Stimulated activated memory B cell treated with anti-CD40 and anti-IgM and Interleukin-4, amounts not matched to agents 10 μg/mL and 1 μg/mL and 100 μg/mL, for 72 hours (primary cell): ENCODE measurements at regions not wholly inside any gene's neighbourhood (a gene's known extent, or its start where the extent isn't known, plus 50 kb on each side); places are given as distances from the start of the nearest gene placed in this dataset.

Experiments
- ATAC-seq: fragments of 150-1000 bp; cut with Tn5 transposase; 2 replicates; pipeline ENCODE4 v1.10.0; 2021
- H3K27ac Mint-ChIP-seq: one replicate; pipeline ENCODE4 v1.8.0; 2022; ENCODE audit warnings: mild to moderate bottlenecking, mixed read lengths
- H3K27me3 Mint-ChIP-seq: one replicate; pipeline ENCODE4 v1.8.0; 2022; ENCODE audit warnings: mixed read lengths
- H3K36me3 Mint-ChIP-seq: one replicate; pipeline ENCODE4 v1.8.0; 2022; ENCODE audit warnings: mixed read lengths
- H3K4me1 Mint-ChIP-seq: one replicate; pipeline ENCODE4 v1.8.0; 2022; ENCODE audit warnings: mixed read lengths
- H3K4me3 Mint-ChIP-seq: one replicate; pipeline ENCODE4 v1.8.0; 2022; ENCODE audit warnings: mild to moderate bottlenecking, moderate library complexity, mixed read lengths
- H3K9me3 Mint-ChIP-seq: one replicate; pipeline ENCODE4 v1.8.0; 2022; ENCODE audit warnings: mixed read lengths

DNA sequence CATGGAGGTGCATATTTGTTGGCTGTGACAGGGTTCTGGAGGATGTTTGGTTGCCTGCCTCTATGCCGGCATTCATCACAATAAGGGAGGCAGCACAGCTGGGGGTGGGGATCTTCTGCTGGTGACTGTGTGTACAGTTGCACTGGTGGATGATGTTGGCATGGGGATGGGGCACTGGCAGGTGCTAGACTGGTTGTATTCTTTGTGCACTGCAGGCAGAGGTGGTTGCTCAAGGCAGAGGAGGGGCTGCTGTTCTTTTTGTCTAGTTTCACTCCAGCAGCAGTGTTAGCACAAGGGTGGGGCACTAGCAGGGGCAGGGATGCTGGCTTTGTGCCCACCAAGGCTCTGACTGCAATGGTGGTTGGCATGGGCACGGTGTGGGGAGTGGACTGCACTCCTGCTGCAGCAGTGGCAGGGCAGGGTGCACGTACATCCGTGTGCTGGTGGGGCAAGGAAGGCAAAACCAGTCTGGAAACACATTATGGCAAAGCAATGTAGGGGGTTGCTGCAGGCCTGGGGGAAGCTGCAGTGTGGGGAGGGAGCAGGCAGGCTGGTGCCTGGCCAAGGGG is 69.3 kb downstream of the ISOC1 start:
- peaks cover 27% of the 10 kb centered on the region for H3K36me3 Mint-ChIP-seq
- H3K9me3 Mint-ChIP-seq = peaks cover 20% of the 10 kb centered on the region
- no peak for ATAC-seq
- no peaks in the 10 kb centered on the region for H3K4me1 Mint-ChIP-seq
- no peak overlapping the region for H3K27ac Mint-ChIP-seq
- no peaks in the 10 kb centered on the region for H3K27me3 Mint-ChIP-seq
- no peak overlapping the region for H3K4me3 Mint-ChIP-seq

DNA sequence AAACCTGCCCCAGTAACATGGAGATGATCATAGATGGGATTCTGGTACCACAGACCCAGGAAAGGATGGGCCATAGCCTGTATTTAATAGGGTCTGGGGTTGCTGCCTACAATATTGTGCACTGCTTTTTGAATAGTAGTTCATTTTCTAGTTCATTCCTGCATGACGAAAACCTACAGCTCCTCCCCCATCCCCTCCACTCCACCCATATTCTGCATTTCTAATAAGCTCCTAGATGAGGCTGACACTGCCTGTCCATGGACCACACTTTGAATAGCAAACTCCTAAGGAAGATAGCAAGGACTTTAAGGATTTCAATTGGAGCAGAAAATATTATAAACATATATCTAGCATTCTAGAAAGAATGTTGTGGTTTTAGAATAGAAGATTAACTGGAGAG is 75.5 kb downstream of the ISOC1 start:
- H3K27ac Mint-ChIP-seq = no peak overlapping the region
- no peaks in the 10 kb centered on the region for H3K36me3 Mint-ChIP-seq
- no peaks in the 10 kb centered on the region for H3K9me3 Mint-ChIP-seq
- no peaks in the 10 kb centered on the region for H3K4me1 Mint-ChIP-seq
- H3K27me3 Mint-ChIP-seq = no peaks in the 10 kb centered on the region
- ATAC-seq = no peak
- no peak overlapping the region for H3K4me3 Mint-ChIP-seq

GRCh38 chr5:129171194-129171944 is 76.8 kb downstream of the ISOC1 start:
- Mint-ChIP-seq H3K4me1 (no peaks in the 10 kb centered on the region), H3K9me3 (no peaks in the 10 kb centered on the region), H3K4me3 (no peak overlapping the region), H3K27ac (no peak overlapping the region), H3K36me3 (no peaks in the 10 kb centered on the region), H3K27me3 (no peaks in the 10 kb centered on the region)
- no peak for ATAC-seq

DNA sequence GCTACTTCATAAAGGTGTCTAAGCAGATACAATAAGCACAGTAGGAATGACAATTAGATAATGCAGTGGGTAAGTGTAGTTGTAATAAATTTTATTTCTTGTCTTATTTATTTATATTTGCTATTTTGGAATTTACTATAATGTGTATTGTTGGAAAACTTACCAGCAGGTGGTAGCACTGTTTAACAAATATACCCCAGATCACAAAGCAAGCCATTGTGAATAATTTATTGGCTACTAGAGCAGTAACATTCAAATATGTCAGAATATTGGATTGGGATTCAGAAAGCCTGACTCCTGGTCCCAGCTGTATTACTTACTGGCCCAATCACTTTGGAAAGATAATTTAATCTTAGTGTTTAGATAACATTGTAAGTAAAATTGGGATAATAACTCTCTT is 78.0 kb downstream of the ISOC1 start:
- no peaks in the 10 kb centered on the region for H3K4me1 Mint-ChIP-seq
- H3K4me3 Mint-ChIP-seq = no peak overlapping the region
- no peaks in the 10 kb centered on the region for H3K36me3 Mint-ChIP-seq
- no peak overlapping the region for H3K27ac Mint-ChIP-seq
- ATAC-seq = no peak
- H3K9me3 Mint-ChIP-seq = no peaks in the 10 kb centered on the region
- H3K27me3 Mint-ChIP-seq = no peaks in the 10 kb centered on the region

DNA sequence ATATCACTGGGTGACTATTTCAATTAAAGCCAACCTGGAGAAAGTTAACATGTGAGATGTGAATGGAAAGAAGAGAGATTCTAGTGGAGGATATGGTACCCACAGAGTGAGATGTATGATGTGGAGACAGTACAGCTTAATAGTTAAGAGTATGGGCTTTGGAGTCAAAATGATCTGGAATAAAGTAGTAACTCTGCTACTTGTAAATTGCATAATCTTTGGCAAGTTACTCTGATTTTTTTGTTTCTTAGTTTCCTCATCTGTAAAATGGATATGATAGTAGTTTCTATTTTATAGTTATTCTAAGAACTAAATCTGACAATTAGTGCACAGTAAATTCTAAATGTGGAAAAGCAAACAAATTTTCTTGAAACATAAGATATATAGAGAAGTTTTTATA is 79.2 kb downstream of the ISOC1 start:
- no peaks in the 10 kb centered on the region for H3K36me3 Mint-ChIP-seq
- no peak overlapping the region for H3K27ac Mint-ChIP-seq
- no peak for ATAC-seq
- no peaks in the 10 kb centered on the region for H3K27me3 Mint-ChIP-seq
- no peaks in the 10 kb centered on the region for H3K9me3 Mint-ChIP-seq
- no peaks in the 10 kb centered on the region for H3K4me1 Mint-ChIP-seq
- H3K4me3 Mint-ChIP-seq = no peak overlapping the region

- H3K9me3 Mint-ChIP-seq = no peaks in the 10 kb centered on the region
- ATAC-seq = no peak
- no peaks in the 10 kb centered on the region for H3K4me1 Mint-ChIP-seq
Observed at GRCh38 chr5:129174480-129174879, 79.9 kb downstream of the ISOC1 start.

GRCh38 chr5:129177451-129177850 is 82.9 kb downstream of the ISOC1 start:
- H3K4me3 Mint-ChIP-seq = no peak overlapping the region
- H3K9me3 Mint-ChIP-seq = peaks cover 2% of the 10 kb centered on the region
- H3K27me3 Mint-ChIP-seq = no peaks in the 10 kb centered on the region
- no peaks in the 10 kb centered on the region for H3K4me1 Mint-ChIP-seq
- no peaks in the 10 kb centered on the region for H3K36me3 Mint-ChIP-seq
- H3K27ac Mint-ChIP-seq = no peak overlapping the region
- no peak for ATAC-seq

More at GRCh38 chr5:129174480-129174879, 79.9 kb downstream of the ISOC1 start:
- no peaks in the 10 kb centered on the region for H3K36me3 Mint-ChIP-seq
- no peaks in the 10 kb centered on the region for H3K27me3 Mint-ChIP-seq
- H3K27ac Mint-ChIP-seq = no peak overlapping the region
- no peak overlapping the region for H3K4me3 Mint-ChIP-seq

DNA sequence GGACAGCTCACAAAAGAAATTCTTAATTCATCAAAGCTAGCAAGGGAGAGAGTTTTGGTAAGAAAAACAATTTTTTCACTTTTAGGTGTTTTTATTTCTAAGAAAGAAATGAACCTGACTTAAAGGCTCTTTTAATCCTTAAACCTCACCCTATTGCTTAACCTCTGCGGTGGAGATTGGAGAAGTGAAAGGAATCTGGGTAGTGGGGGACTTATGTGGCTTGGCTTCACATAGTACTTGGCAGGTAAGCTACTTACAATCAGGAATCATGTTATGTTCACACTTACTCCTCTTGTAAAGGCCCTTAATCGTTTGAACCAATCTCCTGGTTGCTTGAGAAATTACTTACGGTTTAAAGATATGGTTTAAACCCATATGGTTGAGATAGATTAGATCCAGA is 104.8 kb downstream of the ISOC1 start:
- no peak overlapping the region for H3K4me3 Mint-ChIP-seq
- no peaks in the 10 kb centered on the region for H3K36me3 Mint-ChIP-seq
- H3K9me3 Mint-ChIP-seq = no peaks in the 10 kb centered on the region
- H3K27me3 Mint-ChIP-seq = no peaks in the 10 kb centered on the region
- no peak for ATAC-seq
- H3K27ac Mint-ChIP-seq = no peak overlapping the region
- no peaks in the 10 kb centered on the region for H3K4me1 Mint-ChIP-seq

GRCh38 chr5:129204525-129204924 is 110.0 kb downstream of the ISOC1 start:
- Mint-ChIP-seq H3K36me3 (no peaks in the 10 kb centered on the region), H3K4me1 (no peaks in the 10 kb centered on the region), H3K27me3 (no peaks in the 10 kb centered on the region), H3K4me3 (no peak overlapping the region), H3K27ac (no peak overlapping the region), H3K9me3 (peaks cover 10% of the 10 kb centered on the region)
- no peak for ATAC-seq

DNA sequence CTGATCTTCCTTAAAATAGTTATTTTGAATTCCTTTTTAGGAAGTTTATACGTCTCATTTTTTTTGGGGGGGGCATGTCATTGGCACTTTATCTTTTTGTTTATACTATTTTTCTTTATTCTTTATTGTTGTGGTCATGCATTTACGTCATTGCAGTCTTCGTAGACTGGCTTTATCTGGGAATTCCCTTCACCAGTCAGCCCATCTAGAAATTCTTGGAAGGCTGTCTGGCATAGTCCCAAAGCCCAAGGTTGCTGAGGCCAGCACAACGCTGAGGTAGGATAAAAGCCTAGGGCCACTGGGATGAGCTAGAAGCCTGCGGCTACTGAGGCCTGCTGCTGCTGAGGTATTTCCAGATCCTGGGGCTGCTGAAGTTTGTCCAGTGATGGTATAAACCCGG is 121.5 kb downstream of the ISOC1 start:
- Mint-ChIP-seq H3K4me3 (no peak overlapping the region), H3K9me3 (peaks cover 26% of the 10 kb centered on the region), H3K36me3 (no peaks in the 10 kb centered on the region), H3K27ac (no peak overlapping the region), H3K4me1 (no peaks in the 10 kb centered on the region), H3K27me3 (no peaks in the 10 kb centered on the region)
- no peak for ATAC-seq

- Mint-ChIP-seq H3K4me3 (no peak overlapping the region), H3K27ac (no peak overlapping the region), H3K4me1 (no peaks in the 10 kb centered on the region), H3K9me3 (peaks cover 19% of the 10 kb centered on the region), H3K27me3 (no peaks in the 10 kb centered on the region), H3K36me3 (no peaks in the 10 kb centered on the region)
- no peak for ATAC-seq
Observed at GRCh38 chr5:129217179-129217578, 122.6 kb downstream of the ISOC1 start.

DNA sequence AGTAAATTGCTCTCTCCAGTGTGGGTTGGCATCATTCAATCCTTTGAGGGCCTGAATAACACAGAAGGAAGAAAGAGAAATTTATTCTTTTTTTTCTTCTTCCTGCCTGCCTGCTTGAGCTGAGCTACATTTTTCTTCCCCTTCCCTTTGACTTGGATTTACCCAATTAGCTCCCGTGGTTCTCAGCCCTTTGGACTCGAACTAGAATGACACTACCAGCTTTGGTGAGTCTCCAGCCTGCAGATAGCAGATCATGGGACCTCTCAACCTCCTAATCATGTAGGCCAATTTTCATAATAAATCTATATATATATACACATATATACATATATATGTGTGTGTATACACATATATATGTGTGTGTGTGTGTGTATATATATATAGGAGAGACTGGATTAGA is 128.6 kb downstream of the ISOC1 start:
- no peak for ATAC-seq
- Mint-ChIP-seq H3K27me3 (no peaks in the 10 kb centered on the region), H3K27ac (no peak overlapping the region), H3K4me3 (no peak overlapping the region), H3K9me3 (no peaks in the 10 kb centered on the region), H3K36me3 (no peaks in the 10 kb centered on the region), H3K4me1 (no peaks in the 10 kb centered on the region)

DNA sequence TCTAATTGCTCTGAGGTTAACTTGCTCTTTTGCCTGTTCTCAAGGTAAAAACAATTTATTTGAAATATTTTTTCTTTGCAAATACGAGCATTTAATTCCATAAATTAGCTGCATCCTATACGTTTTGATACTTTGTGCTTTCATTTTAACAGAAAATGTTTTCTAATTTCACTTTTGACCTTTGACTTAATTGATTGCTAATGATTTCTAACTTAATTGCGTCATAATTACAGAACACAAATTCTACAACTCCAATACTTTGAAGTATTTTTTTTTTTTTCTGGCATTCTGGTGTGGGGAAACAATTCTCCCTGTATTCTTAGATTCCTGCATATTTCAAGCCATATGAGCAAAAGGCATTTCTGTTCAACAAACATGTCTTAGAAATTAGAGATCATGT is 134.0 kb downstream of the ISOC1 start:
- H3K36me3 Mint-ChIP-seq = no peaks in the 10 kb centered on the region
- H3K4me1 Mint-ChIP-seq = no peaks in the 10 kb centered on the region
- H3K27me3 Mint-ChIP-seq = no peaks in the 10 kb centered on the region
- no peak for ATAC-seq
- H3K4me3 Mint-ChIP-seq = no peak overlapping the region
- H3K27ac Mint-ChIP-seq = no peak overlapping the region
- H3K9me3 Mint-ChIP-seq = no peaks in the 10 kb centered on the region

GRCh38 chr5:129241755-129242154 is 147.2 kb downstream of the ISOC1 start:
- ATAC-seq = no peak
- H3K36me3 Mint-ChIP-seq = no peaks in the 10 kb centered on the region
- no peak overlapping the region for H3K27ac Mint-ChIP-seq
- no peak overlapping the region for H3K4me3 Mint-ChIP-seq
- H3K27me3 Mint-ChIP-seq = no peaks in the 10 kb centered on the region
- H3K4me1 Mint-ChIP-seq = no peaks in the 10 kb centered on the region
- H3K9me3 Mint-ChIP-seq = no peaks in the 10 kb centered on the region

DNA sequence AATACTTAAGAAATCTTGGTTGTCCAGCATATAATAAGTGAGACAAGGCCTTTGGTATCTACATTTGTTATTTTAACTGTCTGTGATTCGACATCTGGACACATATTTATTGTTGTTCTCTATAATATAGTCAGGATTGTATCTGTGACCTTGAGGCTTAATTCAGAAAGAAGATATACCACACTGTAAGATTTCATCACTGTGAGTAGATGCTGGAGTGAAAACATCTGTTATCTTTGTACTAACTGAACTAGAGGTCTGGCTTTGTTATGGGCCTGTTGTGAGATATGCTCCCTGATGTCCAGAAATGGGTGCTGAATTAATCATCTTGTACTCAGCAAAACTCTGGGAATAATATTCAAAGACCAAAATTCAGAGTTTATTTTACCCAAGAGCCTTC is 148.5 kb downstream of the ISOC1 start:
- Mint-ChIP-seq H3K27me3 (no peaks in the 10 kb centered on the region), H3K4me1 (no peaks in the 10 kb centered on the region), H3K9me3 (no peaks in the 10 kb centered on the region), H3K36me3 (no peaks in the 10 kb centered on the region), H3K27ac (no peak overlapping the region), H3K4me3 (no peak overlapping the region)
- no peak for ATAC-seq

- H3K9me3 Mint-ChIP-seq = no peaks in the 10 kb centered on the region
- no peak for ATAC-seq
- no peaks in the 10 kb centered on the region for H3K4me1 Mint-ChIP-seq
- H3K27me3 Mint-ChIP-seq = no peaks in the 10 kb centered on the region
- H3K4me3 Mint-ChIP-seq = no peak overlapping the region
- H3K27ac Mint-ChIP-seq = no peak overlapping the region
- H3K36me3 Mint-ChIP-seq = no peaks in the 10 kb centered on the region
Observed at GRCh38 chr5:129244478-129244877, 149.9 kb downstream of the ISOC1 start.
